Testis (tissue), 2 donors: ENCODE measurements at regions not wholly inside any gene's neighbourhood (a gene's known extent, or its start where the extent isn't known, plus 50 kb on each side); places are given as distances from the start of the nearest gene placed in this dataset.

Source experiments
- POLR2A ChIP-seq: fragments of 450-650 bp; IDR thresholded peaks from one replicate; pipeline ENCODE4 v1.6.1; 2017; ENCODE audit warnings: antibody characterized with exemption, mild to moderate bottlenecking, moderate library complexity
- TF ChIP-seq, protein P1 (sequence below), 3 experiments: fragments of 450-650 bp in 2 of 3; fragments of 200-600 bp in 1 of 3; sonication (generic) in 1 of 3; IDR thresholded peaks; one replicate each; pipeline ENCODE4 v1.5.1; 2016 to 2019; ENCODE audit warnings: antibody characterized with exemption in 3 of 3, mild to moderate bottlenecking in 2 of 3, moderate library complexity in 1 of 3

- TF ChIP-seq, protein P1, sequence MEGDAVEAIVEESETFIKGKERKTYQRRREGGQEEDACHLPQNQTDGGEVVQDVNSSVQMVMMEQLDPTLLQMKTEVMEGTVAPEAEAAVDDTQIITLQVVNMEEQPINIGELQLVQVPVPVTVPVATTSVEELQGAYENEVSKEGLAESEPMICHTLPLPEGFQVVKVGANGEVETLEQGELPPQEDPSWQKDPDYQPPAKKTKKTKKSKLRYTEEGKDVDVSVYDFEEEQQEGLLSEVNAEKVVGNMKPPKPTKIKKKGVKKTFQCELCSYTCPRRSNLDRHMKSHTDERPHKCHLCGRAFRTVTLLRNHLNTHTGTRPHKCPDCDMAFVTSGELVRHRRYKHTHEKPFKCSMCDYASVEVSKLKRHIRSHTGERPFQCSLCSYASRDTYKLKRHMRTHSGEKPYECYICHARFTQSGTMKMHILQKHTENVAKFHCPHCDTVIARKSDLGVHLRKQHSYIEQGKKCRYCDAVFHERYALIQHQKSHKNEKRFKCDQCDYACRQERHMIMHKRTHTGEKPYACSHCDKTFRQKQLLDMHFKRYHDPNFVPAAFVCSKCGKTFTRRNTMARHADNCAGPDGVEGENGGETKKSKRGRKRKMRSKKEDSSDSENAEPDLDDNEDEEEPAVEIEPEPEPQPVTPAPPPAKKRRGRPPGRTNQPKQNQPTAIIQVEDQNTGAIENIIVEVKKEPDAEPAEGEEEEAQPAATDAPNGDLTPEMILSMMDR (IDR thresholded peaks at IDR 0.05): no peak
- TF ChIP-seq POLR2A: no peak
These were observed 360.3 kb downstream of the TGFB2 start for GRCh38 chr1:218705391-218705790.
